ENCODE measurements at regions not wholly inside any gene's neighbourhood (a gene's known extent, or its start where the extent isn't known, plus 50 kb on each side); places are given as distances from the start of the nearest gene placed in this dataset.

- no peak overlapping the region for H3K4ac ChIP-seq (replicated peaks; ENCODE audit: insufficient read length, low read depth, low read length)
- H3K79me2 ChIP-seq (ENCODE audit: control insufficient read depth in 1 of 2, insufficient read depth in 2 of 2, low read length in 2 of 2), result no peaks in the 10 kb centered on the region
- no peak overlapping the region for H2BK120ac ChIP-seq (replicated peaks; ENCODE audit: low read depth, low read length)
- no peak overlapping the region for H4K8ac ChIP-seq (ENCODE audit: extremely low read depth, insufficient read depth, low read length)
- H3K18ac ChIP-seq (ENCODE audit: extremely low read depth, low read length), result no peak overlapping the region
- H3K36me3 ChIP-seq (ENCODE audit: control insufficient read depth in 2 of 4, insufficient read depth in 4 of 4, low read length in 3 of 4), result peaks cover 0 to 2% (median 0%) of the 10 kb centered on the region in 4 experiments; a peak in 1 of 8 replicates
- no peaks in the 10 kb centered on the region for H3K27me3 ChIP-seq (replicated peaks in 1 of 4; ENCODE audit: control insufficient read depth in 3 of 4, extremely low read depth in 1 of 4, insufficient read depth in 3 of 4, low read length in 3 of 4)
- ChIA-PET CTCF (ENCODE audit: partially characterized antibody) (no interaction called here), POLR2A (ENCODE audit: partially characterized antibody) (no interaction called here)
- no peak overlapping the region for H2AK5ac ChIP-seq (ENCODE audit: low read depth, low read length)
- H4K20me1 ChIP-seq (replicated peaks in 1 of 2; ENCODE audit: control insufficient read depth in 1 of 2, insufficient read depth in 2 of 2, low read length in 2 of 2), result no peaks in the 10 kb centered on the region
- H3K9ac ChIP-seq (replicated peaks in 1 of 4; ENCODE audit: extremely low read depth in 1 of 4, low read depth in 3 of 4, low read length in 3 of 4), result no peak overlapping the region
- no peak overlapping the region for H3K56ac ChIP-seq (replicated peaks; ENCODE audit: insufficient read length, low read depth, low read length)
- no peaks in the 10 kb centered on the region for H3K23me2 ChIP-seq (ENCODE audit: low read depth, low read length)
- no peak overlapping the region for H3K14ac ChIP-seq (ENCODE audit: insufficient read length)
- no peak overlapping the region for H3K4me3 ChIP-seq (ENCODE audit: extremely low read depth in 1 of 4, insufficient read depth in 2 of 4, low read depth in 3 of 4, low read length in 4 of 4)
- FAIRE-seq, result no peak
- no peak overlapping the region for H2BK15ac ChIP-seq (ENCODE audit: low read length)
- H2AFZ ChIP-seq (ENCODE audit: low read length), result no peak overlapping the region
- DNase-seq (ENCODE audit: low read depth in 1 of 2, low spot score in 2 of 2), result no peak
- no peak overlapping the region for H3K27ac ChIP-seq (ENCODE audit: low read depth, low read length)
- no peak overlapping the region for H3K23ac ChIP-seq (ENCODE audit: insufficient read length)
- H2BK20ac ChIP-seq (ENCODE audit: low read length), result no peak overlapping the region
- H3K9me3 ChIP-seq (ENCODE audit: insufficient read depth in 2 of 2, low read depth in 1 of 2, low read length in 1 of 2), result peaks cover 10 to 16% of the 10 kb centered on the region in 2 experiments
- 0 out of 7 replicates have a peak, but pooled peaks cover 0 to 2% (median 0%) of the 10 kb centered on the region in 4 experiments for H3K4me1 ChIP-seq (replicated peaks in 1 of 4; ENCODE audit: control insufficient read depth in 3 of 4, insufficient read depth in 4 of 4, low read length in 3 of 4)
- 92% methylated on average over 3 of the region's 3 CpGs; no CpG with 5 or more reads in 1 of the 2 experiments for WGBS, 2 experiments (ENCODE audit: extremely low coverage in 1 of 2, insufficient coverage in 1 of 2, insufficient read length in 1 of 2, insufficient replicate concordance in 2 of 2, low coverage in 1 of 2, low lambda C conversion rate in 2 of 2, missing lambda C conversion rate in 1 of 2)
- no peak overlapping the region for H2BK5ac ChIP-seq (ENCODE audit: low read depth, low read length)
- no peak overlapping the region for H3K4me2 ChIP-seq (ENCODE audit: insufficient read depth in 1 of 2, low read depth in 2 of 2, low read length in 2 of 2)
- H4K5ac ChIP-seq (ENCODE audit: insufficient read length, low read depth, low read length), result no peak overlapping the region
- H4K91ac ChIP-seq (replicated peaks; ENCODE audit: insufficient read length, low read length), result no peak overlapping the region
- no peaks in the 10 kb centered on the region for H3K79me1 ChIP-seq (ENCODE audit: low read depth, low read length)
- H2BK12ac ChIP-seq (ENCODE audit: low read depth, low read length), result no peak overlapping the region
- TF ChIP-seq HDAC6 (IDR thresholded peaks at IDR 0.05; ENCODE audit: low read depth, low read length) (no peak), ZNF274 (IDR thresholded peaks at IDR 0.05; ENCODE audit: borderline replicate concordance, extremely low read depth, low read length) (no peak), RBBP5 (IDR thresholded peaks at IDR 0.05; ENCODE audit: borderline replicate concordance, low read depth, low read length) (no peak), ASH2L (IDR thresholded peaks at IDR 0.05; ENCODE audit: low read length) (no peak), TAF1 (IDR thresholded peaks at IDR 0.05; ENCODE audit: low read depth, low read length) (no peak), CEBPB (IDR thresholded peaks at IDR 0.05; ENCODE audit: low read depth, low read length) (no peak), SIX5 (IDR thresholded peaks at IDR 0.05; ENCODE audit: low read depth, low read length) (no peak), BACH1 (IDR thresholded peaks at IDR 0.05; ENCODE audit: low read length) (no peak)
Observed at GRCh38 chr21:25170681-25171080, 436.6 kb downstream of the MRPL39 start.
